Glomerular endothelial cell (primary cell): ENCODE measurements at regions not wholly inside any gene's neighbourhood (a gene's known extent, or its start where the extent isn't known, plus 50 kb on each side); places are given as distances from the start of the nearest gene placed in this dataset.
A peak's percentile ranks its signal among the peaks of the same experiment; 100 is the strongest.

Experiments
- DNase-seq: peaks from one replicate; pipeline ENCODE4 v3.0.0-alpha.2; 2011; ENCODE audit warnings: low read depth, low spot score; ENCODE audit errors: extremely low read depth

DNA sequence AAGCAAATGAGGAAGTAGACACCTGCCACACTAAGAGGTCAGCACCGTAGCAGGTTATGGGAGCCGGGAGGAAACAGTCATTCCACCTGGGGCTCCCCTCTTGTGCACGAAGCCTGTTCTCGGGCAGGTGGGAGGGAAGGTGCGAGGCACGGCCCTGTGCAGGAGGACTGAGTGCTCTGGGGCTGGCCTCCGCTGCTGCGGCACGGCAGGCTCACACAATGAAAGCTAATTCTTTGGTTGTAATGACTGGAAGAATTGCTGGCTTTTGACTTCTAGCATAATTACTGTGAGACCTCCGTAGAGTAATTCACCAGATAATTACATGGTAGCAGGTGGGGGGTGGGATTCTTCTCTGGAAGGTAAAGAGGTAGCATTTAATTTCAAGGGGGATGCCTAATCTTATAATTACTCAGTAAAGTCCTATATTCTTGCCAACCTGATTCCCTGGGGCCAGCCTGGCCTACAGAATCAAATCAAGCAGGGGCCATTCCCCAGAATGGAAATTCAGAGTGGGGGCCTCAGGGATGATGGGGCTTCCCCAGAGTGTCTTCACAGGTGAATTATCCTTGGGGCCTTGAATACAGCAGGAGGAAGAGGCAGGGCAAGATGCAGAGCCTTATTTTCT, 129.1 kb downstream of the TPRA1 start:
- DNase-seq, result no peak

DNA sequence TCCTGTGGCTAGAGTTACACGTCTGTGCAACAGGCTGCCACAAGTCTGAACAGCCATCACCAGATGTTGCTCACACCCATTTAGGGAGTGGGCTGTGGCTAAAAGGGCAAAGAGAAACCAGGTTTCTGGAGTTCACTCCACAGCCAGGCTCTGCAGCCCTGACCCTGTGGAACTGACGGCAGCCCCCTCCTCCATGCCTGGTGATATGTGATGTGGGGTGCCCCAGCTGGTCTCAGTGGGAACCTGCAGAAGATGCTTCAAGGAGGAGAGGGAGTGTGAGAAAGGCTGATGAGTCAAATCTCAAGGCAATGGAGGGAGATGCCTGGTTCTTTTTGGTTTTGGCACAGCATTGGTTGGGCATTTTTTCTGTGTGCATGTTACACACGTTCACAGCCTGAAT, 130.6 kb downstream of the TPRA1 start:
- DNase-seq, result no peak

- DNase-seq, result no peak
These were observed 131.6 kb downstream of the TPRA1 start for GRCh38 chr3:127458696-127459604.

- no peak for DNase-seq
These were observed 132.9 kb downstream of the TPRA1 start for GRCh38 chr3:127457546-127458145.

GRCh38 chr3:127457094-127457475, 133.4 kb downstream of the TPRA1 start:
- DNase-seq, result no peak

DNA sequence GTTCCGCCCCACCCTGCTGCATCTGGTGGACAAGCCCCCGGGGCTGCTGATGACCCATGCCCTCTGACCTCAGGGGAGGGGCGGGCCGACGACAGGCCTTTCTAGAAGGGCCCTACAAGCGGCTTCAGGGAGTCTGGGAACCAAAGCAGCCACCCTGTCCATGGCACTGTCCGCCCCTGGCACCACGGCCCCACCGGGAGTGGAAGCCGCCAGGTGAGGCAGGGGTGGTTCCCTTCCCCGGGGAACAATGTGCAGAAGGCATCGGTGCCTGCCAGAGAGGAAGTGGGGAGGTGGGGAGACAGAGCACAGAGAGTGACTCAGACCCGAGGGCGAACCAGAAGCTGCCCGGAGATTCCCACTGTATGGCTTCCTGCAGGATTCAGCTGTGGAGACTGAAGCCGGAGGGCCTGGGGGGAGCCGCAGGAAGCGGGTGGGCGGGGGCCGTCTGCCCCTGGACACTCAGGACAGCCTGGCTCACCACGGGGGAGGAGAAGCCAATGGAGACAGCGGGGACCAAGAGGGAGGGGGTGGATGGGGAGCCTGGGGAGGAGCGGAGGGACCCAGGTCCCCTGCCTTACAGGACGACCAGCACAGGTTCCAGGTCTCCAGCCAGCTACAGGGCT, 134.0 kb downstream of the TPRA1 start:
- DNase-seq, result peak; percentile 16

DNA sequence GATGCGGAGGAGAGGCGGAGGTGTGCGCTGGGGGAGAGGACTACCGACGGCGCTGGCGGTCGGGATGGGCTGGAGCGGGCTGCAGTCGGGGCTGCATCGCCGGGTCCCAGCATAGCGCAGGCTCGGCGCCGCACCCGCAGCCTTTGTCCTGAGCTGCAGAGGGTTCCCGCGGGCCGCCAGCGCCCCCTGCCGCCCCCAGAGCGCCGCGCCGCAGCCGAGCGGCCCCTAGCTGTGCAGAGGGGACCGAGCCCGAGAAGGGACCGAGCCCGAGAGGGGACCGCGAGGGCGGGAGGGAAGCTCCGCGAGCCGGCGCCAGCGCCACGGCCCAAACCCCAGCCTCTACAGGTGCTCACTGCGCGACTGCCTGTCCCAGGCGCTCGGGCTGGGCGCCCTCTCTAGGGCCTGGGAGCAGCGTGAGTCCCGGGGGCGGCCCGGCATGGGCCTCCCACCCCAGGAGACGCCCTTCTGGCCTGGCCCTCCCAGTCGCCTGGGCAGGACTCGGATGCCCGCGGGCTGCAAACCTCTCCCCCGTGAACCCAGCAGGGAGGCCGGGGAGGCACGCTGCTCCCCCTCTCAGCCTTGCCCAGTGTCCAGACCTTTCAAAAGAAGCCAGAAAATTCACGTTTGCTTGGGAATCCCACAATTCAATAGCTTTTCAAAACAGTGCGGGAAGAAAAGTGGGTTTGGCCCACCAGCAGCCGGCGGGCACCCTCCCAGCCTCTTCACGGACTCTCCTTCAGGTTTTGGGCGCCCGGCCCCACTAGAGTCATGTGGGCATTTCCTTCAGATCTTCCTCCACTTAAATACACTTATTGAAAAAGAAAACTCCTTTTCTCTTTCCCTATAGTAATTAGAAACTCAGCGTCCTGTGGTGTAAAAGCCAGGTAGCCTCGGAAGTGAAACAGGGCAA, 134.7 kb downstream of the TPRA1 start:
- no peak for DNase-seq

GRCh38 chr3:127454968-127455367, 135.6 kb downstream of the TPRA1 start:
- DNase-seq, result no peak

GRCh38 chr3:127454051-127454450, 136.5 kb downstream of the TPRA1 start:
- no peak for DNase-seq

- no peak for DNase-seq
These were observed 138.2 kb downstream of the TPRA1 start for GRCh38 chr3:127452321-127452821.

- DNase-seq, result no peak
These were observed 139.2 kb downstream of the TPRA1 start for GRCh38 chr3:127451321-127451720.

DNA sequence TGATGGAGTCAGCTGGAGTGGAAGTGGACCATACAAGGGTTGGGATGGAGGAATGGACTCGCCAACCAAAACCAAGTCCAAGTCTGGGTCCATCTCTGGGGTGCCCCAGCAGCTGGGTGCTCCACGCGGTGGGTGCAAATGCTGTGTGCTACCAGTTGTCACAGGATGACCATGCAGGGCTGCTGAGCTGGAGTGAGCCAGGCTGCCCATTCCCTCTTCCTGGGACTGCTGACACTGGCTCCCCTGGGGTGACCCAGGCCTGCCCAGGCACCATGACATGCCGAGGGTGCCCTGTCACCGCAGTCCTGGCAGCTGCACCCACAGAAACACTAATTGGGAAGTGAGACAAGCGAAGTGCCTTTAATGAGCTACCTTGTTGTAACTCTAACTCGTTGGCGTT, 140.2 kb downstream of the TPRA1 start:
- DNase-seq, result no peak

- no peak for DNase-seq
These were observed 140.9 kb downstream of the TPRA1 start for GRCh38 chr3:127449486-127450212.

DNA sequence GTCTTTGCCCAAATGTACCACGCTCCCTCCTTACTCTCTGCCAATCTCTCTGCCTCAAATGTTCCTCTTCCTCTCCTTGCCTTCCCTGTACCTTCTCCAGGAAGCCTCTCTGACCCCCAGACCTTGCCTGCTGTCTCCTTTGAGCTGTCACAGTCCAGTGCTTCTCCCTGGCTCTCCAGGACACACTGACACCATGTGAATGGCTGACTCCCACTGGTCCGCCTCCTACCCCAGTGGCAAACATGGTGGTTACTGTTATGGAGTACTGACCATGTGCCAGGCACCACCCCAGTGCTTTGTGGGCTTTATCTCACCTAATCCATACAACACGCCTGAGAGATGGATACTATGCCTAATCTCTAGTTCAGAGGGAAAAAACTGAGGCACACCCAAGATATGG, 141.9 kb downstream of the TPRA1 start:
- no peak for DNase-seq

GRCh38 chr3:127448161-127448561, 142.4 kb downstream of the TPRA1 start:
- DNase-seq, result no peak

DNA sequence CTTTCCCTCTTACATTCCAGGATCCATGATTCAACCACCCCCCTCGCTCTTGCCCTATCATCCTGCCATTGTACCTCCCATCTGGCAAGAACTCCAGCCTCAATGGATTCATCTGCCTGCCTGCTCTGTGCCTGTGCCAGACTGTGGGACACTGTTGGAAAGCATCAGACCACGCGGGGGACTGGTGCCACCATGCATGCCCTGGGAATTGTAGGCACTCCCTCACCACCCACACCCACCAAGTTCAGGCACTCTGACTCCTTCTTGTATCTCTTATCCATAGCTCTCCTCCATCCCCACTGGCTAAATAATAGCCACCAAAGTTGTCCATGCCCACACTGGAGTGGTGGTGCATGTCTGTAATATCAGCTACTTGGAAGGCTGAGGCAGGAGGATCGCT, 143.8 kb downstream of the TPRA1 start:
- no peak for DNase-seq

DNA sequence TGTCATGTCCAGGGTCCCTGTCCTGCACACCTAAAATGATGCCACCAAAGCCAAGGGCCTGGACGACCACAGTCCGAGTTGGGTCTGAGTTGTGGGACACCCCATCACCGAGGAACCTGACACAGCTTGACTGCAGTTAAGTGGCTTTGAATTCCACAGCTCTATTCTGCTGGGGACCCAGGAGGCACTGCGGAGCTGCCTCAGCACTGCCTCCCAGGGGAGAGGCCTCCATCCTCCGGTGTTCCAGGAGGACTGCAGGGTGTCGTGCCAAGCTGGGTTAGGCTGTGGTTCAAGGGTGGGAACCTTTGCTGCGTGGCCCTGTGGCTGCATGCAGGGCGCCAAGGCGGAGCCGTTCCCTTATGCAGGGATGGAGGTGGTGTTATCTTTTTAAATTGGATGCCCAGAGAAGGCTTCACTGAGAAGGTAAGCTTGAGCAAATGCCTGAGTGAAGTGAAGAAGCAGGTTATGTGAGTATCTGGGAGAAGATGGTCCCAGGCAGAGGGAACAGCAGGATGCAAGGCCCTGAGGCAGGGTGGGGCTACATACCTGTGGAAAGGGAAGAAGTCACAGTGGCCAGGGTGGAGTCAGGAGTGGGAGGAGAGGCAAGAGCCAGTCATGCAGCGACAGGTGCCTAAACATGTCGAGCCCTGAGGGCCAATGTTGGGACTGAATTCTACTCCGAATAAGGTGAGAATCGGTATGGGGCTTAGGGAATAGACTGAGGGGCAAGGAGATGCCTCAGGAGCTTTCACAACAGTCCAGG, 144.8 kb downstream of the TPRA1 start:
- no peak for DNase-seq

- DNase-seq, result no peak
These were observed 145.8 kb downstream of the TPRA1 start for GRCh38 chr3:127444761-127445160.
